Right hindlimb (tissue), 1 donor: ENCODE measurements at regions not wholly inside any gene's neighbourhood (a gene's known extent, or its start where the extent isn't known, plus 50 kb on each side); places are given as distances from the start of the nearest gene placed in this dataset.

Experiments
- DNase-seq: peaks from one replicate; pipeline ENCODE4 v3.0.0-alpha.2; 2018

DNA sequence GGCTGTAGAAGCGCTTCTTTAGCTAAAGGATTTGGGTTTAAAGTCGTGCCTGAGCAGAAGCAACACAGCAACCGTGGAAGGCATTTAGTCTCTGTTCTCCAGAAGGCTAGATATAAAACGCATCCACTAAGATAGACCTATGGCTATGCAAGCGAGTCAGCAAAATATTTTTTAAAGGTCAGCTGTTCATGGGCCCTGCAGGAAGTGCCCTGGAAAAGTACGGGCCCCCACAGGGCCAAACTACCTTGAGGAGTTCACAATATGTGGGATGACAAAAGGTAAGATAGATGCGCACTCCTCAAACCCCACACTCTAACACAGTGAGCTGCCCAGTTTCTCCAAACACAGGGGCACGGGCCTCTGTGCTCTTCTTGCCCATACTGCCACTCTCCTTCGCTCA, 261.6 kb downstream of the VPS13C start:
- no peak for DNase-seq

DNA sequence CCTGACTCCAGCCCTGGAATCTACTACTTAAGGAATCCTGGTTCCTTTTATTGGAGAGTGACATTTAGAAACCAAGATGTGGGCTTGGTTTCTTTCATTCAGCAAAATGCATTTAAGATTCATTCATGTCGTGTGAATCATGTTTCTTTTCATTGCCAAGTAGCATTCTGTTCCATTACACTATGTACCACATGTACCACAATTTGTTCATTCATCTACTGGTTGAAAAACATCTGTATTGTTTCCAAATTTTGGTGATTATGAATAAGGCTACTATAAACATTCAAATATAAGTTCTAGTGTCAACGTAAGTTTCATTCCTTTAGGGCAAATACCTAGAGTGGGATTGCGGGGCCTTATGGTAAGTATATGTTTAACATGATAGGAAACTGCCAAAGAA, 264.2 kb downstream of the VPS13C start:
- DNase-seq: no peak

DNA sequence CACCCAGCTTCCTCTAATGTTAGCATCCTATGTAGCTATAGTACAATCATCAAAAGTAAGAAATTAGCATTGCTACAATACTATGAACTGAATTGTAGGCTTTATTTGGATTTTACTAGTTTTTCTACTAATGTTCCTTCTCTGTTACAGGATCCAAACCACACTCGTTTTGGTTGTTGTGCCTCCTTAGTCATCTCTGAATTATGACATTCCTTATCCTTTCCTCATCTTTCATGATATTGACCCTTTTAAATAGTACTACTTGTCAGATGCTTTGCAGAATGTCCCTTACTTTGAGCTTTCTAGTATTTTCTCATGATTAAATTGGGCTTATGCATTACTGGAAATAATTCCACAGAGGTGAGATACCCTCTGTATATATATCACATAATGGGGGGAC, 265.4 kb downstream of the VPS13C start:
- no peak for DNase-seq

DNA sequence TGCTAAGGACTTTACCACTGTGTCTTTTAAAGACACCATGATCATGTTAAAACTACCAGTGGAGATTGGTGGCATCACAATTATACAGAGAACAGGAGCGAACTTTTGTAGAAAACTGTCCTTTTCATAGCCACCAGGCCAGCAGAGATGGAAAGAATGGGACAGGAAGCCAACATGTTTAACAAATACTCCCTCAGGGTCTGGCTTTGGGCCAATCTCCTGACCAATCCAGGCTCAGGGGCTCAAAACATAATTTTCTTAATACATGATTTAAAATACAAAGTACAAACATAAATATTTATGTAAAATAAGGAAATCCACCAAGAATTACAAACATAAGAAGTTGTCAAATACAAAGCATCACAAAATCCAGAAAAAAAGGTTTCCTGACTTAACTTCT, 266.0 kb downstream of the VPS13C start:
- DNase-seq: no peak

DNA sequence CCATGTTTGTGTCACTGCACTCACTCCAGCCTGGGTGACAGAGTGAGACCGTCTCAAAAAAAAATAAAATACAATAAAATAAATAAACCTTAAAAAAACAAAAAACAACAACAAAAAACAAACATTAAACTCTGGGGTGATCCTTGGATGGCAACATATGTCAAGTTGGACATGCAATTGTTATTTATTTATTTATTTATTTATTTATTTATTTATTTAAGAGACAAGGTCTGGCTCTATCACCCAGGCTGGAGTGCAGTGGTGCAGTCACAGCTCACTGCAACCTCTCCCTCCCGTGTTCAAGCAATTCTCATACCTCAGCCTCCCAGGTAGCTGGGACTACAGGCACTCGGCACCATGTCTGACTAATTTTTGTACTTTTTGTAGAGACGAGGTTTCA, 275.5 kb downstream of the VPS13C start:
- no peak for DNase-seq

DNA sequence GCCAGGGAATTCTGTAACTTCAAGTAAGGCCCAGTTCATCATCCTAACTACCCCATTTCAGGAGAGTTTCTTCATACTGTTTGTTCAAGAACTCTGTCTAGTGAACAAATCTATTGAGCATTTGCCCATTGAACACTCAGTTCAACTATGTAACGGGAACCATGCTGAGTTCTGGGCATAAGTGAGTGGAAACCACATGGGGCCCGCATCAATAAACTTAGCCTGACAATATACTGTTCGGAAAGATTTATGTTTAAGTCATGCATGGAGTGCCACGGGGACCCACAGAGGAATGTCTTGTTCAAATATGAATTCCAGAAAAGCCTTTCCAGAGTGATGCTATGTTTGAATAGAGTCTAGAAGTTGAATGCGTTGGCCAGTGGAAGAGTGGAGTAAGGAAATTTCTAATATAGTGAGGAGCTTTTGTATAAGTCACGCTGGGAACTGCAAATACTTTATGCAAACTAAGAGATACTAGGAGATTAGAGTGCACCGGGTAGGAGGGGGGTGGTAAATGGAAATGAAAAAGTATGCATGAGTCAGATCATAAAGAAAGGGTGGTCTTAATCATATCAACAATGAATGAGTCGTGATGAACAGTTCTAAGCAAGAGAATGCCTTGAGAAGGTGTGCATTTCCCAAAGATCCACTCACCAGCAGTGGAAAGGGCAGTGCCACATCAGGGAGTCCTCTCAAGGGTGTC, 279.8 kb downstream of the VPS13C start:
- no peak for DNase-seq

DNA sequence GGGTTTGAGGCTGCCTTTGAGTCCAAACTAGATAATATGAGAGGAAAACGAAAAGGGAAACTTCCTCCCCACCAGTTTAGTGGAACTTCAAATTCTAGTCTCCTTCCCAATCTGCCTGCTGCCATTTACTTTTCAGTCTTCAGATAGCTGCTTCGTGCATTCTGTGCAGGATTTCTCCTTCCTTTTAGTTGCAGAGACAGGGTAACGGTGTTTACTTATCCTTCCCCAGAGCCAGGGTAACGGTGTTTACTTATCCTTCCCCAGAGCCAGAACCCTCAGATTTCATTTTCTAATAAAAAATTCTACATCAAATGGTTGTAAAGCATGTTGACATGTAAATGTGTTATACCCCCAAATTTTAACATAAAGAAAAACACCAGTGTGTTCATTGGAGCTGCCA, 282.6 kb downstream of the VPS13C start:
- no peak for DNase-seq

DNA sequence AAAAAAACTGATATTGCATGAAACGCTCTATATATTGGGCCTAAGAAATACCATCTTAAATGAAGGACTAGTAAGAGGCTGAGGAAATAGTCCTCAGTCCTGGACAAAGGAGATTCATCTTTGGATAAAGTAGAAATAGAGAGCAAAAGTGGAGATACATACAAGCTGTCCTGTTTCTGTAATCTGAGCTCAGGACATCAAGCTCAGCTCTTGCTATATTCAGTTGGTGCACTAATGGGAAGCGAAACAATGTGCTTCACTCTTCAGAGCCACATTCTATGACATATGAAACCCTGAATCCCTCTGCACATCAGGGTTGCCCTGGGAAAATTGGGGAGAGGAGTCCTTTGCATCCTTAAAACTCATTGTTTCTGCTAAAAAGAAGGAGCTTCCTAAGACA, 290.7 kb downstream of the VPS13C start:
- DNase-seq: no peak

DNA sequence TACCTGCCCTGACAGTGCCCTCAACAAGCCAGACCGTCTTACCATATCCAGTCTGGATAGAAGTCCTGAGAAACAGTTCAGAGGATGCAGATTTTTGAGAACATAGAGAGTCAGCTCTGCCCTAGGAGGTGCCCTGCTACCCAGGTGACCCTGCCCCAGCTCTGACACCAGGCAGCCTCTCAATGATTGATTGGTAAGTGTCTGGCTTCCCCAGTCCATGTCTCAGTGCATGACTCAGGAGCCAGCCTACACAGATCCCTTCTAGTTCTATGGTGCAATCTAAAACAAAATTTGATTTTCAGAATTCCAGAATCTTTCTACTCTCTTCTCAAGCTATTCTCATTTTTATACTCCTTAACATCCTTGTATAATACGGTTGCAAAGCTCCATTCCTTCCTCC, 292.1 kb downstream of the VPS13C start:
- no peak for DNase-seq

DNA sequence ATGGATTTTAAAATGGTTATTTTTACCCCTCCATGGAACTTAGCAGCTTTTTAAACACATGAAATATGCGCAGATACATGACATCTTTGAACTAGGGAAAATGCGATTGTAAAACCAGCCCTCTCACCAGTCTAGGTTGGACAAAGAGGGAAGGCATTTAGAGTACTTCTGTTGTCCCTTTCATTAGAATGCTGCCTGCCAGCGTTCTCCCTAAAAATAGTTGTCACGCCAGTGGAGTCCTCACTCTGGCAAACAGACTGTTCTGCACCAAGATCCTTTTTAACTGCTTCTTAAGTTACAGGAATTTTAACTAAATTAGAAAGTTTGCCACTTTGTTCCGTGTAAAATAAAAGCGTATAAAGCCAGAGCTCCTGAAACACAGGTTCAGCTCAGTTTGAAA, 295.3 kb downstream of the VPS13C start:
- no peak for DNase-seq

DNA sequence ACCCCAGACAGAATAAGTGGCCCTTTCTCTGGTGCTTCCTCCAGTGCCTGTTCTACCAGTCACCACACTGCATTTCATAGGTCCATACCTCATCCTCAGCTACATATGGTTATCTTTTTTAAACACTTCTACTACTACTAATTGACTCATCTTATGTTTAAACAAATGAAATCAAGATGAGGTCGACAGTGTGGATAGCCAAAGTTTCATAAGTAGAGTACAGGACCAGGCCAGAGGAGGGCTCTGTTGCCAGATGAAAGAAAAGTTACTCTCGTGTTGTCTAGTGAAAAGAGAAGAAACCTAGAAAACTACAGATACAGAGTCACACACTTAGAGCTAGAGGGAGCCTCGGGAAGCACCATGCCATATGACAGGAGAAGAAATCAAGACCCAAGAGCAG, 296.1 kb downstream of the VPS13C start:
- no peak for DNase-seq

DNA sequence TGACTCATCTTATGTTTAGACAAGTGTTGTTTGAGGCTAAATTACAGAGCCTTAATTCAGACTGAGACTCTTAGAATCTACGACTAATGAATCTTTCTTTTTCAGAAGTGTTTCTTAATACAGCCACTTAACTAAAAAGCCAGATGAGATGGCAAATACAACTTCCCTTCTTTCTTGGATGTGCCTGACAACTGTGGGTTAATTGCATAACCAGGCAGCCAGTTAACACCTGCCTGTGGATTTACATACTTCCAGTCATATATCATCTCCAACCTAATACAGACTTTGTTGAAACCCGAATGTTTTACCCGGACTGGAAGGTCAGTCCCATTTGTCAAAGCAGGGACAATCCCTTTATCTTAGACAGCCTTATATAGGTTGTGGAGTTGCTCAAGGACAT, 297.6 kb downstream of the VPS13C start:
- DNase-seq: no peak

DNA sequence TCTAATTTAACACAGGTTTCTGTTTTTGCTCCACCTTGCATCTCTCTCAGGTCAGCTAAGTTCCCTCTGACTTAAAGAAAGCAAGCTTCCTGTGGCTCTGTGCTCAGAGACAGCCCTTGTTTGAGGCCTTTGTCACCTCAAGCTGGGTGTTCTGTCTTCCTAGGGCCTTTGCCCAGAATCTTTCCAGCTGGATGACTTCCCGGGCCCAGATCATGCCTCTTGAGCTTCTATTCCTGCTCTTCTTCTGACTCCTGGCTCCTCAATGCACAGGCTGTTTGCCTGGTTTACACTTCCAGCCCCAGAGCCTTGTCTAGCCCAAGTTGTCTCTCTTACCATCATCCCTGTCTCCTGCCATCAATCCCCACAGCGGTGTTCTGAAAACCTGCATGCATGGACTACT, 300.6 kb downstream of the VPS13C start:
- no peak for DNase-seq

DNA sequence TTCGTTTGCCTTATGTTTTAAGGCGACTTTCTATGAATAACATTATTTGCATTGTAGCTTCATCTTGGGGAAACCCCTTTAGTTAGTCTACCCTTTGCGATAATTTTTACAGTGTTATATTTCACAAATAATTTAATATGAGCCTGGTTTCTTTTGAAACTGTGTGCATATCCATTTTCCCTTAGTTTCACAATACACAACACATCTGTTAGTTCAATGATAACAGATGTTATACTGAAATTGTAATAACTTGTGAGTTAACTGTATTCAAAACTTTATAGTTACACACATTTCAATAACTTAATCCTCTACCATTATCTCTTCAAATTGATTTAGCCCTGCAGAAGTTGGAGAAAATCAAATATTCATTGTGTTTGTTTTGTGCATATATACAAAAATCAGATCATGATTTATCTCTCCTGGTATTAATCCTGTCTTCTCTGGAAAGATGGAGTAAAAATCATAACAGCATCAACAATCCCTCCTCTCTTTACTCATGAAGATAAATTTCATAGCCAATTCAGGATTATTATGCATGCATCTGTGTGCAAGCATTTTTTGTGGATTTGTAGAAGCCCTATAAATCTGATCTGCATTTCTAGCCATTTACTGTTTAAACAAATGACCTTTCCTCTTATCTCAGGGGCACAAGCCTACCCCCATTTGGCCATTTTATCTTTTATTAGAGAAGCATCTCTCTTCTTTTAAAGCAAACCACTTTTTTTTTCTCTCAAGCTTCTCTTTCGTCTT, 304.0 kb downstream of the VPS13C start:
- DNase-seq: no peak

DNA sequence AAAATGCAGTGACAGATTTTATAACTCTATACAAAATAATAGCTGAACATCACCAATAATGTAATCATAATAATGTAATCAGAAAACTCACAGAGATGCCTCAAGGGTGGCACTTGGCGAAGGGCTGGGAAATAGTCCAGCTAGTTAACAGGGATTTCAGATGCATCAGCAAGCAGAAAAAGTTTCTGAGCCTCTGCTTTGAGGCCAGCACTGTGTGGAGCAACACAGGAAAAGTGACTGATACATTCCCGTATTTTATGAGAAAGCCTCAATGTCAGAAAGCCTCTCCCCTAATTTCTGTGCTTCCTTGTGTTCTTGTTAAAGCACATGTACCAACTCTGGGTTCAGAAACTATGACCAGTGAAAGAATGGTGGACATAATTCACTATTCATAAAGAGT, 304.8 kb downstream of the VPS13C start:
- no peak for DNase-seq

DNA sequence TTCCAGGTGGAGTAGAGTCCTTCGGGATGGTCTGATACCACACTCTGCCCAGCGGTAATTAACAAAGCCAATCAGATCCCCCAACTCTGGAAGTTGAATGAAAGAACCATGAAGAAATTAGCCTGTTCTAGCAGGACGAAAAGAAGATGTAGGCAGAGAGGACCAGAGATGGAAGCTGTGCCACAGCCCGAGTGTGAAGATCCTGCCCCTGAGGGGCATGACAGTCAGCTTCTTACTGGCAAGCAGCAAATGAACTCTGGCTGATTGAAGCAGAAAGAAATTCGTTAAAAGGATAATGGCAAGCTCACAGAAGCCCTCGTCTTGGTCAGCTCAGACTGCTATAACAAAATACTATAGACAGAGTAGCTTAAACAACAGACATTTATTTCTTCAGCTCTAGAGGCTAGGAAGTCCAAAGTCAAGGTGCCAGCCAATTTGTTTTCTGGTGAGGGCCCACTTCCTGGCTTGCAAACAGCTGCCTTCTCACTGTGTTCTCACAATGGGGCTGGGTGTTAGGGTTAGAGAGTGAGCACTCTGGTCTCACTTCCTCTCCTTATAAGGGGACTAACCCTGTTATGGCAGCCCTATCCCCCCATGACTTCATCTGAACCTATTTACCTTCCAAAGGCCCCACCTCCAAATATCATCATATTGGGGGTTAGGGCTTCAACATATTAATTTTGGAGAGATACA, 307.1 kb downstream of the VPS13C start:
- DNase-seq: no peak

DNA sequence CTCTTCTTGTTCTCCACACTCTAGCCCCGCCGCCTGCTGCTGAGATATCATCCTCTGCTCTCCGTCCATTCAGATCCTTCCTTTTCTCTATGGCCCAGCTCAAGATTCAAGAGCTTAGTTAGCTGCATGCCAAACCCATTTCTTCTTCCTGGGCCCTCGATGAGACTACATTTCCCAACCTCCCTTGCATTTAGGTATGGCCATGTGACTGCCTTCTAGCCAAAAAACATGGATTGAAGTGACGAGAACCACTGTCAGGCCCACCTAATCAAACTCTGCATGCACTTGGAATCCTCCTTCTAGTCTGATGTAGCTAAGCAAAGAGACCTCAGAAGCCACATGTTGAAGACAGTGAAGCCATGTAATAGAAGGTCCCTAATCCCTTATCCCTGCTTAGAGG, 308.2 kb downstream of the VPS13C start:
- DNase-seq: no peak

DNA sequence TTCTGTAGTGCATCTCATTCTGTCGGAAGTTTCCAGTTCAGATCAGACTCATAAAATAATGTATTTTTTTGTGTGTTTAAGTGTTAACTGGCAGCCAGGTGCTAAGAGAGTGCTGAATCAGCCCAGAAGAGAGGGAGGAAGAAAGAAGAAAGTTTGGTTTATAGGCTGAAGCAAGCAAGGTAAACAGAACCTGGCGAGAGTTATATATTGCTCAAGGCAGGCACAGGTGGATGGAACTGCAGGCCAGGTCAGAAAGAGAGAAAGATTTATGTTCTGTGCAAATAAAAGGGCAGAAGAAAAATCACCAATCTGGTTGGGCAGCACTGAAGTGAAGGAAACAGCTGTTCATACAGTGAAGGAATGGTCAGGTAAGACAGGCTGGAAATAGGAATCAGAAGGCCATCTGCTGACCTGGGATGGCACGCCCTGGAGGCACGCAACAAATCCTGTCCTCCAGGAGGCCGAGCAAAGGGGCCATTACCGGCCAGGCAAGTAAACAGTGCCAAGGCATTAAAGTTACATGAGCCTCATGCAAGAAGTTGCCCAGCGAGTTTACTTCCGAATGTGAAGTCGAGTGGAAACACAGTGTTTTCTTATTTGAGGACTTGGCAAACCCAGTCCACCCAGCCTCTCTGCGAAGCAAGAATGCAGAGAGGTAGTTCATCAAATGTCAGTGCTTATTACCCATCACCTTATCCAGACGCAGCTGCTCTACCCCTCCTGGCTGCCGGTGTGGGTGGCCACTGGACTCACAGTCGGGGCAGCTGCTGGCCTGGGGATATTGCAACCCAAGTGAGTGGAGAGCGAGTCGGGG, 309.8 kb downstream of the VPS13C start:
- no peak for DNase-seq

DNA sequence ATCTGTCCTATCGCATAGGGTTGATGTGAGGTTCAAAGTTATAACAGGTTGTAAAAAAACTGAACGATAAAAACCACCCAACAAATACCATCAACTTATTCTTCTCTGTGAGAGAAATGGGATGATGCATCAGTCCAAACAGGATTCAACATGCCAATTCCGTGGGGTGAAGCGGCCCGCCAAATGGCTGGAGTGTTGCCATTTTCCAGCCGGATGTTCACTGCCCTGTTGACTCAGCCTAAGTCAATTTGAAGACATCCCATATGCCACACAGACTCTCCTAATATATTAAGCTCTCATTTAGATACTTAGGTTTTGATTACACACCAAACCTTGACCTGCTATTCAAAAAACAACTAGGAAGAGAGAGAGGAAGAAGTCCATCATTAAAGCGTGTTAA, 311.1 kb downstream of the VPS13C start:
- DNase-seq: no peak

DNA sequence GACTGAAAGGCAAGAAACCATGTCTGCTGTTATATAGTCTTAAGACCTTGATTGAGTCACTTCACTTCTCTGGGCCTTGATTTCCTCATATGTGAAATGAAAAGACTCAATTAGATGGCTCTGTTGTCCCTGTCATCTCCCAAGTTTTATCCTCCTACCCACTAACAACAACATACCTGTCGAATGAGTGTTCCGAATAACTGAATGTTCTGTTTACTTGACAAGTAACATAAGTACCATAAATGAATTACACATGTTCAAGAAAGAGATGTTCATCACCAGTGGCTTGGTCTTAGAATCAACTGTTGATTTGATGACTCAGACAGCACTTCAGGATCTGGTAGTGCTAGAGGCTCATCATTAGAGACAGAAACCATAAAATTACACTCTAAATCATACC, 311.7 kb downstream of the VPS13C start:
- DNase-seq: no peak

DNA sequence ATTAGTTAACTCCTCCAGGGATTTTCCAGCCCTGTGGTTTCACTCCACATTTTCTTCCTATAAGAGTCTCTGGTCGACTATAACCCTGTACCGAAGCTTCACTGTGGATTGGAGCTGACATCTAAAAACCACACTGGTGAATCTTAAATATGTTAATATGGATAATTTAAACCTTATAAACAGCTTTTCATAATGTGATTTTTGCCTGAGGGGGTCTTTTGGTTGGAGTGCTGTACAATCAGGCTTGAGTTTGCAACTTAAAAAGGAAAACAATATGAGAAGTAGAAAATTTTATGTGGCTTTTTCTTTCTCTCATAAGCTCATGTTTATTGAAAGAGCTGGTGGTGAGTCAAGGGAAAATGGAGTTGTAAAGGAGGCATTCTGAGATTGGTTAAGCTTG, 313.7 kb downstream of the VPS13C start:
- DNase-seq: no peak

DNA sequence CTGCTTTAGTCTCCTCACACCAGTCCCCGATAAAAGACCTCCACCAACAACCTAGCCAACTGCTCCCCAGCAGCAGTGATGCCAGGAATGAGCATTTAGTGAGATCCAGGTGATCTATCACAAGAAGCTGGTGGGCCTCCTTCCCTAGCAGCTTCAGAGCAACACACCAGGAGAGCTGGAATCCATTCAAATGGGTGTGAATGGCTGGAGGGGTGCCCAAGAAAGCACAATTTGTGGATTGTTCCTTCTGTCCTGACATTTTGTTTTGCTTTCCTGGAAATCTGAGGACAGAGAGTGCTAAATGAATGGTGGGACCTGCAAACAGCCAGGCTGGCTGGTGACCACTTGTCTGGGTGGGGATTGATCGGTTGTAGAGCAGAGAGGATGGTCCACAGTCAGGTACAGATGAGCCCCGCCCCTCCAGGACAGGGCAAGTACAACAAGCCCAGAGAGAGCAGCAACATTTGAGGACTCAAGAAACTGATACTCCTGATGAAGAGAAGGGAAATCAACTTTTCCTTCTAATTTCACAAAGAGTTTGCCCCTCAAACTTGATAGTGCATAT, 316.8 kb downstream of the VPS13C start:
- no peak for DNase-seq

DNA sequence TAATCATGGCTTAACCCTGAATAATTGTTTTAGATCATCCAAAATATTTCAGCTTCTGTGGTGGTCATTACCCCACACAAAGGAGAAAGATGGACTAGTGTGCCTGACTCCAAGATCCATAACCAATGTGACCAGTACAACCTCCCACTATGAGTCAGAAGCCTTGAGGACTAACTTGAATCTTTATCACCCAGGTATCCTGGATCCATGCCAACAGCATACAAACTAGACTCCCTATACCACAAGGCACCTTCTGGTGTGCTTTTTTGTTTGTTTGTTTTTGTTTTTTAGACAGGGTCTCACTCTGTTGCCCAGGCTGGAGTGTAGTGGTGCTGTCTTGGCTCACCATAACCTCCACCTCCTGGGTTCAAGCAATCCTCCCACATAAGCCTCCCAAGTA, 317.7 kb downstream of the VPS13C start:
- DNase-seq: no peak
